Fibroblast of skin of abdomen (primary cell): ENCODE measurements at regions not wholly inside any gene's neighbourhood (a gene's known extent, or its start where the extent isn't known, plus 50 kb on each side); places are given as distances from the start of the nearest gene placed in this dataset.

Experiments
- DNase-seq: peaks from one replicate; pipeline ENCODE4 v3.0.0-alpha.2; 2013

DNA sequence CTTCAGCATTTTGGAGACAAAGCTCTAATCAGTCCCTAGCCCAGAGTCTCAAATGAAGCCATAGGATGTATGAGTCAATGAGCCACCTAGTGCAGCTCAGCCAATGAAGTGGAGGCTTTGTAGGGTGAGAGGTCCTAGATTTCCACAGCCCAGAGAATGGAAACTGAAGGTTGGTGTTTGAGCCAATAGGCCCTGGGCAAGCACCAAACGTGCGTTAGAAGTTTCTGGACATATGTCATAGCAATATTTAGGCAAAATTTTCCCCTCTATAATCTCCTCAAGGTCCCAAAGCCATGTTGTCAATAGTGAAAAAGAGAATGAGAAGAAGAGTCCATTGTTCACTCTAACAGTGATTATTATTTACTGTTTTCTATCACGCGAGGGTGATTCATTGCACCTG, 361.3 kb downstream of the PLPP3 start:
- no peak for DNase-seq

DNA sequence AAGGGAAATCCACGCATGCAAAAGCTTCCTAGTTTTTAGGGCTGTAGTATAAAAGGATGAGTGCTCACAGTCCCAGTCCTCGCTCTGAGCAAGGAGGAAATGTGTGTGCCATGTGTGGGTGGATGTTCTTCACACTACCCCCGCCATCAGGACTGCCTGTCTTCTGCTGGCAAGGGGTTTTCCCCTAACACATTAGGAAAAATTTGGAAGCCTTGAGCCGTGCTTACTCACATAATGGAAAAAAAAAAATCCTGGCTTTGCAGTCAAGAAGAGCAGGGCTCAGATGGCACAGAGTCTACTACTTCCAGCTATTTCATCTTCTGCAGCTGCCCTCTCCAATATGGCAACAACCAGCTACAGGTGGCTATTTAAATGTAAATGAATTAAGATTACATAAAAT, 363.1 kb downstream of the PLPP3 start:
- peak; percentile 46 for DNase-seq

DNA sequence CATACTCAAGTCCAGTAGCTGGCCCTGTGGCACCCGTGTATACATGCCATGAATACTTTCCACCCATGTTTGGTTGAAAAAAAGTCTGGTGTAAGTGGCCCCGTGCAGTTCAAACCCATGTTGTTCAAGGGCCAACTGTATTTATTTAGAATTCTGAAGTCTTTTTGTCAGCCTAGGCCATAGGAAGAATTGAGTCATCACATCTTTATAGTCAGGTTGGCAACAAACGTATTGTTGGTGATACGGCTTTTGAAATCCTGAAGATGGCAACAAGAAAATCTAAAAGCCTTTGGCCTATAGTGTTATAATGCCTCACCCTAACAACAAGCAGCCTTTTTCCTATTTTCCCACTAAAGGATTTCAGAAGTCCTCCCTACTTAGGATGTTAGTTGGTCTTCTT, 363.6 kb downstream of the PLPP3 start:
- peak; percentile 4 for DNase-seq

DNA sequence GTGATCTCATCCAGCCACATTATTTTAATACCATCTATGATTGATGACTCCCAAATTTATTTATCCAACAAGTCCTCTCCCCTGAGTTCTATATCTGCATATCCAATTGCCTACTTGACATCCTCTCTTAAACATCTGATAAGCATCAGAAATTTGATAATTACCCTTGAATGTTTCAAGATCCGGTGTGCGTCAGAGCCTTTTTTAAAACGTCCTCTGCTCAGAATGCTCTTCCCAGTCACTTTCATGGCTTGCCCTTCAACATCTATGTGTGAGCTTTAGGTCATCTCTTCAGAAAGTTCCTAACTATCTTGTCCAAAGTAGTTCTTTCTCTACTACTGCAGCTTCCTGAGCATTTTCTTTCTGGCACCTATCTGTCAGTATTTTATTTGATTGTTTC, 364.3 kb downstream of the PLPP3 start:
- no peak for DNase-seq

DNA sequence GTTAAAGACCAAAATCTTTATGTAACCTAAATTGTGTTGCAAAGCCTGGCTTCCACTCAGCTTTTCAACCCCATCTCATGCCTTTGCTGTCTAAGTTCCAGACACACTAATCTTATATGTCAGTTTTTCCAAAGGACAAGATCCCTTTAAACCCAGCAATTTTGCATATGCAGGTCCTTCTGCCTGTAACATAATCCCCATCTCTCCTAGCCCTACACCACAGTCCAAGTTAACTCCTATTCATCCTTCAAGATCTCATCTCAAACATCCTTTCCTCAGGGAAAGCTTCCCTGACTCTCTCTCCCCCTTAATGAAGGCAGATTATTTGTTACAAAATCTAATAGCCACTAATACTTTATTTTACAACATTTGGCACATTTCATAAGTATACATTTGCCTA, 366.3 kb downstream of the PLPP3 start:
- no peak for DNase-seq

DNA sequence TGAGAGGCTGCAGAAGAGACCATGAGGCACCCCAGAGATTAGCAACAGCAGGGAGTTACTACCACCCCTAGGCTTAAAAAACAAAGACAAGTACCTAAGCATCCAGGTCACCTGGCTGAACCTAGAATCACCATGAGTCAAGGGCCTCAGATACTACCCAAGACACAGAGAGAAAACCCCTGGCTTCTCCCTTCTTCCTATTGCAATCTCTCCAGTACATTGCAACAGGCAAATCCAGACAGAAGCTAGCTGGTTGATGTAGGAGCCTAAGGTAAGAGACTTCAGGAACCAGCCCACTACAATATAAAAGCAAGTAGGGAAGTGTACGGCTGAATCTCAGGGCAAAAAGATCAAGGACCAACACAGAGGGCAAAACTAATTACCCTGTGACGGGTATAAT, 367.2 kb downstream of the PLPP3 start:
- no peak for DNase-seq

DNA sequence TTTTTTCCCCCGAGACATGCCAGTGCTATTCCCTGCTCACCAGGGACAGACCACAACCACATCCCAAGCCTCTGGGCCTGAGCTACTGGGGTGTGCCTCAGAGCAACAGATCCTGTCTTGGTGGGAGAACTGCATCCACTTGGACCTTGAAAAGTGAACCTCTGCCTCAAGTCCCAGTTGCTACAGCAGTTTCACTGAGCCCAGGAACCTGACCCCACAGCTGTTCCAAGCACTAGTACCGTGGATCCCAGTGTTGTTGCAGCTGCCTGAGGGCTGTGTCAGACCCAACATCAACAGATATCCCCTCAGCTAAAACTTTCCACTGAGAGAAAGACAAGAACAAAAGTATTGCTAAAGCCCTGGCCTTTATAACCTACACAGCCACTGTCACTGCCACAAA, 373.0 kb downstream of the PLPP3 start:
- no peak for DNase-seq

DNA sequence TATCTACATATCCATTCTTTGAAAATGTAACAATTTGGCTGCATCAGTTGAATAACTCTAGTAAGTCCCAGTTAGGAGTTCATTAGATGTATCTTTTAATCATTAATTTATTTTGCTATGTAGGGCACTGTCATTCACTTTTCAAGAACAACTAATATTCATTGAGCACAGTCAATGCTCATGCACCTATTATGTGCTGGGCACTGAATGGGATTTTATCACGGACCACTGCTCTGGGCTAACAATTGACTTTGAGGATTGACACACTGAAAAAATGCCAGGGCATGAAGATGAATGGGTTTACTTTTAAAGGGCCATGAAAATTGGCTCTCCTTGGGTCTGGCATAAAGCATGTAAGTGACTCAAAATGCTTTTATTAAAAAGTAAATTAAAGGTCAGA, 375.2 kb downstream of the PLPP3 start:
- DNase-seq: no peak

DNA sequence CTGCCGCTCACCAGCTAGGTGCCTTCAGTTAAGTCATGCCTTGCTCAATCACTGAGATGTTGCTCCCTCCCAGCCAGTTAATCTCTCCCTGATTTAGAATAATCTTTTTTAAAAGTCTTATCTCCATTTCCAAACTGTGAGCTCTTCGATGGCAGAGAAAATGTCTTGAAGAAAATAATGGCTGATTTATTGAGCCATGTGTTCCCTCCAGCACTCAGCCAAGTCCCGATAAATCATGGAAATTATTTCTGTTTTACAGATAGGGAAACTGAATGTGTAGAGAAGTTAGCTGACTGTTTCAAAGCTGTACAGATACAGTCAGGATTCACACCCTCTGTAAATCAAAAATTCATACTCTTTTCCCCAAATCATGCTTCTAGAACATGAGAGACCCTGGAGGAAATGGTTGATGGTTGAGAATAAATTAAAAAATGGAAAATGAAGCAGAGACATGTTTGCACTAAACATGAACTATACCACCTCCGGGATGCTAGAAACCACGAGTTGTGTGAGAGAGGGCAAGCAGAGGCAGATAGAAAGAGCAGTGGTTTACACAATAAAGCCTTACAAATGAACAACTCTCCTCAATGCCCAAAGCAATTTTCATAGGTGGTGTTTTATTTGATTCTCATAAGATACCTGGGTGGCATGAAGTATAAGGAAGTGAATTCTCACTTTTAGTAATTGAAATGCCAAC, 376.4 kb downstream of the PLPP3 start:
- peak; percentile 48 for DNase-seq

DNA sequence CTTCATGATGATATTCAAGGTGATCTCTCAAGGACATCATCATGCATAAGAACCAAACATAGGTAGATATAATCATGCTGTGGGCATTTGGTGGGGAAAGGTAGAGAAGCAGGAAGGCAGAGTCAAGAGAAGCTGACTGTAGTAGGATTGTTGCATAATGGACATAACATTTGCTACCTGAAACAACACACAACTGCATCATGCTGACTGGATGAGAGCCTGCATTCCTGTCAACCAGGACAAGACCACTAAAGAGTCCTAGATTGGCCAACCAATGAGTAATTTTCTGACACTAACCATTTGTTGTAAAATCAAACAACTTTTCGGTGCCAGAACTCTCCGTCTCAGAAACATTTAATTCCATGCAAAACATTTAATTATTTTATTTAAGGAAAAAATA, 377.2 kb downstream of the PLPP3 start:
- DNase-seq: peak; percentile 40

DNA sequence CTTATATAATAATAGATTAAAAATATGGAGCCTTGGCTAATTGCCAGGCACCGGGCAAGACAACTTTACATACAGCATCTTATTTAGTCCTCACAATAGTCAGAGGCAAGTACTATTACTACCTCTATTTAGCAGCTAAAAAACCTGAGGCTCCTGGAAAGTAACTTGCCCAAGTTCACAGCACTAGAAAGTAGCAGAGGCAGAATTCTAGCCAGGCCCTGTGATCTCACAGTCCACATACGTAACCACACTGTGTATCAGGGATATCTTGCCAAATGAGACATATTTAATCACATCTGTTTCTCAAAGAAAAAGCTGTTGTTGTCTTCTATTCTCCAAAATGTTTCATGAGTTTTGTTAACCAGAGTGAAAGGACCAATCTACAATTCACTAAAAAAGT, 378.5 kb downstream of the PLPP3 start:
- peak; percentile 23 for DNase-seq

DNA sequence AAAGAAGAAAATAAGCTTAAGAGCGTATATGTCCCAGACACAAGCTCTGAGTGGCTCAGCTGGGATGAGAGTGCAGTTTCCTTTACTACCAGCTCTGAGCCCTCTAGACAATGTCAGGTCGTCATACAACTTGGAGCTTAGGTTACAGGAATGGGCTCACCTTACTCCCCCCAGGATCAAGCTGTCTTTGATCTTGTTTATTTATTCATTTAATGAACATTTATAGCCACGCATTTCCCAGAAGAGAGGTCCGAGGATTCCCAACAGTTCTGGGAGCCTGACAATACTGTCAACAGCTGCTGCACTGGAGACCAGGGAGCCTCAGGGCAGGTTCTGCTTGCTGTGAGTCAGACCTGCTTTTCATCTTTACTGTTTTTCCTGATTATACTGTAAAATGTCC, 378.9 kb downstream of the PLPP3 start:
- DNase-seq: peak; percentile 5

DNA sequence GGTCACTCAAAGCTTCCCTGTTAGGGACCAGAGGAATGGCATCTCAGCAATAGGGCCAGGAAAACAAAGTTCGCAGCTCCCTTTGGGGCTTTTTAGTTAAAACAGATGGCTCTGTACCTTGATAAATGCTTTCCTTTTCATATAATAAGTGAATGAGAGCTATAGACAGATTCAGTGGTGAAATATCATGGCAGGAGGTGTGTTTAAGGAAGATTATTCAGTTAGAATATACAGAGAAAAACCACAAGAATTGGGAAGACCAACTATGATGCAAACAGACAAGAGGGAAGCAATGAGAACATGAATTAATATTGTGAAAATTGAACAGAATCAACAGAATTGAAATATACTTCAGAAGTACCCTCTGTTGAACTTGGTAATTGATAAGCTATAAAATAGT, 379.4 kb downstream of the PLPP3 start:
- DNase-seq: peak; percentile 42

DNA sequence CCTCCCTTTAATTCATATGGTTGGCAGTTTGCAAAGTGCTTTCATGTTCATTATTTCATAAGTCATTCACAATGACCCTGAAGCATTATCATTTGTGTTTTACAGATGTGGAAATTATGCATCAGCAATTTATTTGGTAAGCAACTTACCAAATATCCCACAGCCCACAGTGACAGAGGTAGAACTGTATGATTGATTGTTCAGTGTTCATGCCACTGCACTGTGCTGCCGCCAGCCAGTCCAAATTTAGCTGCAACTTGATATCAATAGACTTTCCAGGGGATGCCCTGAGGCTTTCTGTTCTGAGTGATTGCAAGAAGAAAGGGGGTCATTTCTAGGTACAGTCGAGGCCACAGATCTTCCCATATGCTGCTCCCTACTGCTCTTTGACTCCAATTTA, 380.3 kb downstream of the PLPP3 start:
- DNase-seq: no peak

DNA sequence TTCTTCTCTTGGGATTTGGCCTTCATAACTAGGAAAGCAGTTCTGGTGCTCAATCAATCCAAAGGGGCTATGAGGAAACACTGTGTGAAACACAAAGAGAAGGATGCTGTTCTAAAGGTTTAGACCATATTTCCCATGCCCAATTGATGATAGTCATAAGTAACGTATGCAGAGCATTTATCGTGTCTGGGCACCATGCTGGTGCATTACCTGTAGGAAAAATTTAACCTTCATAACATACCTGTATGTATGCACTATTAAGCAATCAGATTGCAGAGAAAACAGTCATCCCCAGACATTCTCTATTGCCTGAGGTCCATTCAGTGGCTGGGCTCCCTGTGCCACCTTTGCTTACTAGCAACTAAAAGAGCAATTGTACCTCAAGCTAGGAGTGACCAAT, 381.4 kb downstream of the PLPP3 start:
- DNase-seq: no peak

DNA sequence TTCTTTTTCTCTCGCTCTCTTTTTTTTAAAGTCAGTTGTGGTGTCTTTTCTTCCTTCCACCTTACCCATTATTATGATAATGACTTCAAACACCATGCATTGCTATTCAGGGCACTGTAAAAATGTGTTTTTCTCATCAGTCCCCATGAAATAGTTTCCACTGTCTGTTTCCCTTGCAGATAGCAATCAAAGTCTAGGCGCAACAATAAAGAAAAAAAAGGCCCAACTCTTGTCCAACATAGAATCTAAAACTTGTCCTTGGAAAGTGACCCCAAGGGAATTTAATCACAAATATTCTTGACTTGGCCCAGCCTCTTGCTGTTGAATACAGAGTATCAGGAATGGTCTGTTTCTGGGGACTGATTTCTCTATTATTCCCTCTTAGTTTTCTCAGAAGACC, 382.5 kb downstream of the PLPP3 start:
- DNase-seq: no peak

DNA sequence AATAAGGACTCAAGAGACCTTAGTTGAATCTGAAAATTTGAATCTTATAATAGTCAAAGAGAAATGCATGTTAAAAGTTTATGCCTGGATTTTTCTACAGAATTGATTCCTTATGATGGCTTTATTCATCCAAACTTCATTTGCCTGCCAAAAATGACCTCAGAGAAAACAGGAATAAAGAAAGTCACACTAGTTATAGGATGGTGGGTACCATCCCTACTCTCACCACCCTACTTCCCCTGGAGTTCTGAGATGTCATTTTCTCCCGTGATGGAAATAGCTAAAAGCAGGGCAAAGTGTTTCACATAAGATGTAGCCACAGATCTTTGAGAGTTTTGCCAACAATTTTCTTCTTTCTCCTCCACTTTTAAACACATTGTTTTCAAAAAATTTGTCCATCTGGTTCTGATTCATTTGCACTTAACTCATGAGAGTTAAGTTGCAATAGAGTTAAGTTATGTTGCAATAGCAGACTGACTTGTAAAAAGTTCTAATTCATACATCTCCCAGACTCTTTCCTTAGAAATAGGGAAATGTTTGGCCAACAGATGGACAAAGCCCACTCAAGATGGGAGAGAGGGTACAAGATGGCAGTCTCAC, 384.6 kb downstream of the PLPP3 start:
- peak; percentile 84 for DNase-seq

DNA sequence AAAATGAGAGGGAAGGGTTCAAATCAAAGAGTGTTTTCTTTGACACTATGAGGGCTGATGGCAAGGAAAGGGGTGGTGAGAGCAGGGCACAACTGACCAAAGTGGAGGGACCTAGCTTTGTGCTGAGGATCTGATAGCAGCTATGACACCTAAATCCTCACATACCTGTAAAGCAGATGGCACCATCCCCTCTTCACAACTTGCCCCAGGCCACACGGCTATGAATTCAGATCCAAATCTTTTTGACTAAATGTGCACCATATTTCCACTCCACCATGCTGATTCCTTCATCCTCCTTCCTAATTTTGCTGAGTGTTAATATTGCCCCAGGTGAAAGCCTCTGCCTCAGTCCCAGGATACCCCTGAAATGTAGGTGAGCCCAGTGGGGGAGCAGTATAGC, 385.7 kb downstream of the PLPP3 start:
- DNase-seq: no peak

DNA sequence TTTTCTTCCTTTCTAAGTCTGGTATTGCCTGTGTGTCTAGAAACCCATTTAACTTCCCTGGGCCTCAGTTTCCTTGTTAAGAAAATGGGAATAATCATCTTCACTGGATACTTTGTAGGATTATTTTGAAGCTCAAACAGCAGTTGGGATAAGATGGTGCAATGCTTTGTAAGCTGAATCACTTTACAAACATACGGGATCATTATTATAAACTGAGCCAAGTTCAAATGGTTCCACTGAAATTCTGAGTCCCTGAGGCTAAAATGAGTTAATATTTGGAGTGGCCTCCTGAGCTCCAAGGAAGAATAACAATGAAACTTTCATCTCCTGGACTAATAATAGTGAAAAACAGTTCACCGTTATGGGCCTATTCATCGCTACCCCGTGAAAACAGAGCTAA, 388.0 kb downstream of the PLPP3 start:
- DNase-seq: peak; percentile 36

DNA sequence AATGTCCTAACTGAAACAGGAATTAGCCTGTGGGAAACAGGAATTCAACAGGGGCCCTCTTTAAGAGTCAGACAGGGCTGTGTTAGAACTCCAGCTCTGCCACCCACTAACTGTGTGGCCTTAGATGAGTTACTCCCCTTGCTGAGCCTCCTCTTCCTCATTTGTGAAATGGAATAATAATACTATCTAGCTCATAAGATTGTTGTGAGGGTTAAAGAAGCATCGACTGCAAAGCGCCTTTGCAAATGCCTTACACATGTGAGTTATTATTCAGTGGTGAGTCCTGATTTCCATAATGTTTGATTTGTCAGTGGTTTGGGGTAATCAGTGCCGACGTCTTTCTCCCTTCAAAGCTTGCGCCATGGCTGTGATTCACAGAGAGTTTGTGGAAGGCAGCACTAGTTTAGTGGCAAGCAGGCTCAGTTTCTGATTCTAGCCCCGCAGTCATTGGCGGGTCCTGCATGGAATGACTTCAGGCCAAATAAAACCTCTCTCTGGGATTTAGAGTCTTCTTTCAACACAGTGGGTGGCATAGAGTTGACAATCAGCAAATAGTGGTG, 388.5 kb downstream of the PLPP3 start:
- peak; percentile 86 for DNase-seq

DNA sequence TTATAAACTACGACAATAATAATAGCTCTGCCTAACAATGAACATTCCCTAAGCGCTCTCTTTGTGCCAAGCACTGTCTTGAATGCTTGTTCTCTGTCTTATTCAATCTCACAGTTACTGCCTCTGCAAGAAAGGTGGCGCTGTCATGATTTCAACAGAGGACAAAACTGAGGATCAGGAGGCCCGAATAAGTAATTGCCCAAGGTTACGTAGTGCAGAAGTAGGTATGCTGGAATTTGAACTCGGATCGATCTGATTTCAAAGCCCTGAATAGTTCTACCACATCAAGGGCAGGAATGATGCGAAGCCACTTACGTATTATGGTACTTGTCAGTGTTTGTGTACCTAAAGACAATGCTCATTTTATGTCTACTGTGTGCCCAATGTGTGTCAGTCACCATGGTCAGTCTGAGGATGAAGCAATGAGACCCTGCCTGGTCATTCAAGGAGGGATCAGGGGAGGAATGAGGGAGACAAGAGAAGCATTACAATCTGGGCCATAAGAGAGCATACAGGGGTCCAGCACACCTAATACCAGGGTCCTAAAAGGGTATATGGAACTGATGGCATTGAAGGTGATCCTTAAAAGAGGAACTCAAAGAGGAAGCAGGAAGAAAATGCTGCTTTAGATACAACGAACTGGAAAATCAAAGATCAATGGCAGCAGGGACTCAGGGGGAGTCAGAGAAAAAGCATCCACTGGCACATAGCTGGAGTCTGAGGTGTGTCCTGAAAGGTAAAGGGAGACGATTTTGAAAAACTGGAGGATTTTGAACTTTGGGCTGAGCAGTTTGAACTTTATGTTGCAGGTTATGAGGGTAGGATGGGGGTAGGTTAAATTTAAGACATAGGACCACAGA, 389.2 kb downstream of the PLPP3 start:
- peak; percentile 17 for DNase-seq

DNA sequence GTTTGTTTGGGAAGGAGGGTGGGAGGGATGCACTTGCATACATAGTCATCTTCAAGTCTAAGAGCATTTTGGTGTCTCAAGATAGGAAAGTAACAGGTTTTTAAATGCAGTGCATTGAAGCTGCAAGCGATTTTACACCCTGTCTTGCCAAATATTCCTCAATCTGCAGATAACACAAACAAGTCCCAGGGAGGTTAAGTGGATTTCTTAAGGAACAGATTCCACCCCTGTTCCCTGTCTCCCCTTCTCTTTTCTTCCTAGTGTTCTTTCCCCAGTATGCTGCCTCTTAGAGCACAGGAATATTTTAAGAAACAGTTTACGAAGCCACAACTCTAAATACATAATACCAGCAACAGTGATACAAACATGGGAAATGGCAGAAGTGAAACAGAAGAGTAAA, 389.9 kb downstream of the PLPP3 start:
- DNase-seq: no peak

DNA sequence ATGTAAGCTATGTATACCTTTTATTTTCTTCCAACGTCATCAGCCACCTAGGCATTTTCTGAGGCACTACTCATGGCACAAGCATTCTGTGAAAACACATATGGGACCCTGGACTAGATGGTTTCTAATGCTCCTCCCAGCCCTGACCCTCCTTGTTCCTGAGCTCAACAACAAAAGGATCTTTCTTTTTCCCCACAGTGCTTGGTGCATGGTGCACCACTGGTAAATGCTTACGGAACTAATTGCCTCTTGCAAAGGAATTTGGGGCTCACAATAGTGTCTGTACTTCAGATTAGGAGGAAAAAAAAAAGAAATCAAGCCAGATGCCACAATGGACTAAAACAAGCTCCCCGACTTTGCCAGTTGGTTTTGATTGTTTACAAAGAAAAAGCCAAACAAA, 390.5 kb downstream of the PLPP3 start:
- DNase-seq: no peak

DNA sequence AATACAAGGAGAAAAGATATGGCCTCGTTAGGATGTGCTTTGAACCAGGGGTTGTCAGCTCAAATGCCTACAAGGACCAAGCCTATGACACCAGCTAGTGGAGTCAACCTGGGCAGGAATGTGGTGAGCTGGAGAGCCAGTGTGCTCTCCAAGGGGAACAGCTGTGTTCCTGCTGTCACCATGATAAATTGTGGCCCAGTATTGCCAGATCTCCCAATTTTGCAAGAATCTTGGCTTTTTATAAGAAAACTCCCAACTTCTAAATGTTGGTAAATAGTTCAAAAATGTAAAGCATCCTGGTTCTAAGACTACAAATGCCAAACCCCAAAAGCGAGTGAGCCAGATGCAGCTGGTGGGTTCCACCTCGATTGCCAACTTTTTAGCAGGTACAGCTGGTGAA, 391.1 kb downstream of the PLPP3 start:
- peak; percentile 7 for DNase-seq
